Sigmoid colon (tissue), 6 donors: ENCODE measurements at regions not wholly inside any gene's neighbourhood (a gene's known extent, or its start where the extent isn't known, plus 50 kb on each side); places are given as distances from the start of the nearest gene placed in this dataset.
A peak's percentile ranks its signal among the peaks of the same experiment; 100 is the strongest.

Source experiments
- DNase-seq: peaks from one replicate; pipeline ENCODE4 v3.0.0-alpha.2; 2019
- H3K27ac ChIP-seq, 4 donors: fragments of 200-600 bp; sonication (generic); one replicate each; pipeline ENCODE4 v1.5.1; 2016 to 2019; ENCODE audit warnings: mild to moderate bottlenecking in 1 of 4
- H3K27me3 ChIP-seq, 3 donors: fragments of 200-600 bp; sonication (generic); one replicate each; pipeline ENCODE4 v1.5.1; 2019; ENCODE audit warnings: mild to moderate bottlenecking in 1 of 3
- H3K36me3 ChIP-seq, 4 donors: fragments of 200-600 bp; sonication (generic); one replicate each; pipeline ENCODE4 v1.5.1; 2016 to 2019
- H3K4me1 ChIP-seq, 4 donors: fragments of 200-600 bp; sonication (generic); one replicate each; pipeline ENCODE4 v1.5.1; 2017 to 2019
- H3K4me3 ChIP-seq, 4 donors: fragments of 200-600 bp; sonication (generic); one replicate each; pipeline ENCODE4 v1.5.1; 2017 to 2019; ENCODE audit warnings: mild to moderate bottlenecking in 2 of 4, moderate library complexity in 1 of 4
- H3K9me3 ChIP-seq, 4 donors: fragments of 200-600 bp in 3 of 4; sonication (generic) in 3 of 4; one replicate each; pipeline versions ENCODE4 v1.5.1 to v1.6.1; 2013 to 2019
- EP300 ChIP-seq, 4 donors: sonication (generic); formaldehyde crosslinking; IDR thresholded peaks; one replicate each; pipeline ENCODE4 v1.6.1; 2017; ENCODE audit warnings: antibody characterized with exemption in 4 of 4
- POLR2A ChIP-seq, 2 donors: fragments of 450-650 bp; IDR thresholded peaks; one replicate each; pipeline ENCODE4 v1.6.1; 2016; ENCODE audit warnings: antibody characterized with exemption in 2 of 2, mild to moderate bottlenecking in 2 of 2, moderate library complexity in 2 of 2
- POLR2AphosphoS5 ChIP-seq, 4 donors: sonication (generic); formaldehyde crosslinking; IDR thresholded peaks; one replicate each; pipeline ENCODE4 v1.6.1; 2017; ENCODE audit warnings: antibody characterized with exemption in 4 of 4
- WGBS, 2 donors: extraction: QIAGEN DNeasy Blood & Tissue Kit; methylation state at CpG; one replicate each; pipeline ENCODE4 v1.1.7; 2013; 5-methylcytosine and 5-hydroxymethylcytosine counted together
- intact Hi-C: fragments of 100-400 bp; cut with DNase I; formaldehyde crosslinking; loops from one replicate; pipeline ENCODE4 v1.15.1; 2023
- TF ChIP-seq, protein P1 (sequence below), 4 experiments: fragments of 450-650 bp in 3 of 4; fragments of 200-600 bp in 1 of 4; IDR thresholded peaks; one replicate each; pipeline ENCODE4 v1.5.1; 2016 to 2019; ENCODE audit warnings: antibody characterized with exemption in 4 of 4, mild to moderate bottlenecking in 3 of 4, moderate library complexity in 2 of 4
- donor health status: healthy with polysubstance abuse.
- donor health status: healthy.

- no peak overlapping the region for H3K27ac ChIP-seq
- intact Hi-C loops = no loop called here
- WGBS, 2 donors = 83 to 86% methylated on average over 9 of the region's 9 CpGs
- TF ChIP-seq, protein P1, sequence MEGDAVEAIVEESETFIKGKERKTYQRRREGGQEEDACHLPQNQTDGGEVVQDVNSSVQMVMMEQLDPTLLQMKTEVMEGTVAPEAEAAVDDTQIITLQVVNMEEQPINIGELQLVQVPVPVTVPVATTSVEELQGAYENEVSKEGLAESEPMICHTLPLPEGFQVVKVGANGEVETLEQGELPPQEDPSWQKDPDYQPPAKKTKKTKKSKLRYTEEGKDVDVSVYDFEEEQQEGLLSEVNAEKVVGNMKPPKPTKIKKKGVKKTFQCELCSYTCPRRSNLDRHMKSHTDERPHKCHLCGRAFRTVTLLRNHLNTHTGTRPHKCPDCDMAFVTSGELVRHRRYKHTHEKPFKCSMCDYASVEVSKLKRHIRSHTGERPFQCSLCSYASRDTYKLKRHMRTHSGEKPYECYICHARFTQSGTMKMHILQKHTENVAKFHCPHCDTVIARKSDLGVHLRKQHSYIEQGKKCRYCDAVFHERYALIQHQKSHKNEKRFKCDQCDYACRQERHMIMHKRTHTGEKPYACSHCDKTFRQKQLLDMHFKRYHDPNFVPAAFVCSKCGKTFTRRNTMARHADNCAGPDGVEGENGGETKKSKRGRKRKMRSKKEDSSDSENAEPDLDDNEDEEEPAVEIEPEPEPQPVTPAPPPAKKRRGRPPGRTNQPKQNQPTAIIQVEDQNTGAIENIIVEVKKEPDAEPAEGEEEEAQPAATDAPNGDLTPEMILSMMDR (IDR thresholded peaks at IDR 0.05) = no peak
- TF ChIP-seq POLR2A (IDR thresholded peaks at IDR 0.05) = no peak
- no peak for TF ChIP-seq POLR2AphosphoS5 (IDR thresholded peaks at IDR 0.05)
- TF ChIP-seq EP300 (IDR thresholded peaks at IDR 0.05) = no peak
- H3K4me1 ChIP-seq = peaks cover 0 to 31% (median 14%) of the 10 kb centered on the region in 4 donors
- DNase-seq = peak; percentile 32
- no peak overlapping the region for H3K4me3 ChIP-seq
- H3K36me3 ChIP-seq = no peaks in the 10 kb centered on the region
- H3K27me3 ChIP-seq = no peaks in the 10 kb centered on the region
- H3K9me3 ChIP-seq = no peaks in the 10 kb centered on the region
Measured at GRCh38 chr9:754150-754931, 87.2 kb upstream of the DMRT1 start.

DNA sequence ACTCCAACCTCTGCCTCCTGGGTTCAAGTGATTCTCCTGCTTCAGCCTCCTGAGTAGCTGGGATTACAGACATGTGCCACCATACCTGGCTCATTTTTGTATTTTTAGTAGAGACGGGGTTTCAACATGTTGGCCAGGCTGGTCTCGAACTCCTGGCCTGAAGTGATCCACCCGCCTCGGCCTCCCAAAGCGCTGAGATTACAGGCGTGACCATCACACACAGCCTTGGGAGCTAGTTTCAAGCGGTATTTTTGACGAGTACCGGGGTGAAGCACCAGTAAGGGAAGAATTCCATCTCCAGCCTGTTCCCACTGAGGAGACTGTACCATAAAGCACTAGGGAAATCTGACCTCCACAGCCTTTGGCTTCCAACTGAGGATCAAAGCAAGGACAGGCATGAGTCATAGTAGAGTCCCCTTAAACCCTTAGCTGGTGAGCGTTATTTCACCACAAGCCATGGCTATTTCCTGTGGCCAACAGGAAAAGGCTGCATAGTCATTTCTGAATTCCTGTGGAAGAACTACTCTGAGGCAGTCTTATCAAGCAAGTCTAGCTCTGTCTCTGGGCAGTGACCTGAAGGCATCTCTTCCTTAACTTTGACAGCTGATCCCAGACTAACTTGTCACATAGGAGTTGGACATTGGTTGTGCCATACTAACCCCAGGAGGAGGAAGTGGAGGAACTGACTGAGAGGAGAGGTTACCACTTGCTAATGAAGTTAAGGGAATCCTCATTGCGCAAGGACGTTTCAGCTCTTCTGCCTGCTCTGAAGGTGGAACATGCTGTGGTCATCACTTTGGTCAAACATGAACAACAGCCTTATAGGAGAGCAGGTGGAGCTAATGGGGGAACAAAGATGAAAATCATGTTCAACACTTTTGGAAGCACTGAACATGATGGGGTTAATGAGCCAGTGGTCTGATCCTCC lies 85.8 kb upstream of the DMRT1 start:
- TF ChIP-seq POLR2A (IDR thresholded peaks at IDR 0.05) (no peak), EP300 (IDR thresholded peaks at IDR 0.05) (no peak), POLR2AphosphoS5 (IDR thresholded peaks at IDR 0.05) (no peak)
- TF ChIP-seq, protein P1 (IDR thresholded peaks at IDR 0.05) = no peak
- Histone ChIP-seq H3K36me3 (no peaks in the 10 kb centered on the region), H3K9me3 (no peaks in the 10 kb centered on the region), H3K27me3 (no peaks in the 10 kb centered on the region), H3K4me1 (peaks cover 0 to 21% (median 14%) of the 10 kb centered on the region in 4 donors), H3K27ac (no peak overlapping the region), H3K4me3 (no peak overlapping the region)
- peak; percentile 37 for DNase-seq
- 79 to 86% methylated on average over 12 of the region's 12 CpGs for WGBS, 2 donors
- intact Hi-C loops = no loop called here

DNA sequence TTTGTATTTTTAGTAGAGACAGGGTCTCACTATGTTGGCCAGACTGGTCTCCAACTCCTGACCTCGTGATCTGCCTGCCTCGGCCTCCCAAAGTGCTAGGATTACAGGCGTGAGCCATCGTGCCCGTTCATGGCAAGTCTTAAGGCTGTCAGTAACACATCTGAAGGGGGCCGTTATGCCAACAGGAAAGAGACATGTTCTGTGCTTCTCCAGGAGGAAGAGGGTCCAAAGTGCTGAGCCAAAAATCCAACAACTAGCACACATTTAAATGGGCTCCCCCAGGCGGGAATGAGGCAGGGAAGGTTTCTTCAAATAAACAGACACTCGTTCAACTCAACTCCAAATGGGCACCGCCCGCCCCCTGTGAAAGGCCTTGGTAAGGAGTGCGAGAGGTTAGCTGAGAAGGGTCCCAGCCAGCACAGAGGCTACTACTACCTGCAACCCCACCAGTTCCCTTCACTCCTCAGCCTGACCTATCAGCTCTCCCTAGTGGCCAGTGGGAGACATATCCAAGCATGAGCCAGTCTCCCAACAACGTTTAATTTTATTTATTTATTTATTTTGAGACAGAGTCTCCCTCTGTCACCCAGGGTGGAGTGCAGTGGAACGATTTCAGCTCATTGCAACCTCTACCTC lies 84.1 kb upstream of the DMRT1 start:
- H3K27ac ChIP-seq = peak overlapping the region in 1 of 4 donors; percentile 0
- H3K27me3 ChIP-seq = no peaks in the 10 kb centered on the region
- H3K4me1 ChIP-seq = peaks cover 0 to 6% (median 4%) of the 10 kb centered on the region in 4 donors
- H3K36me3 ChIP-seq = no peaks in the 10 kb centered on the region
- intact Hi-C loops = no loop called here
- H3K9me3 ChIP-seq = no peaks in the 10 kb centered on the region
- H3K4me3 ChIP-seq = no peak overlapping the region
- DNase-seq = no peak
- TF ChIP-seq, protein P1 (IDR thresholded peaks at IDR 0.05) = peak; percentile 38 to 60 (median 47)
- no peak for TF ChIP-seq EP300 (IDR thresholded peaks at IDR 0.05)
- WGBS, 2 donors = 61 to 72% methylated on average over 13 of the region's 13 CpGs

DNA sequence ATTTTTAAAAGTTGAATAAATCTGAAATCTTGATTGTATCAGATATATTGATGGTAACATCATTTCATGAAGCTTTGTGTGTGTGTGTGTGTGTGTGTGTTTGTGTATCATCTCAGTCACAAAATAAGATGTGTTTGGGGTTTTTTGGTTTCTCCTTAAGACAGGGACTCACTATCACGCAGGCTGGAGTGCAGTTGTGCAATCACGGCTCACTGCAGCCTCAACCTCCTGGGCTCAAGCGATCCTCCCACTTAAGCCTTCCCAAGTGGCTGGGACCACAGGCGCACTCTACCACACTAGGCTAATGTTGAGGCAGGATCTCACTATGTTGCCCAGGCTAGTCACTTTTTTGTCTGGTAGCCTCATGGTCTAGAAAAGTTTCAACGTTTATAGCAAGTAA lies 83.4 kb upstream of the DMRT1 start:
- Histone ChIP-seq H3K36me3 (no peaks in the 10 kb centered on the region), H3K27ac (no peak overlapping the region), H3K4me1 (no peaks in the 10 kb centered on the region), H3K9me3 (no peaks in the 10 kb centered on the region), H3K4me3 (no peak overlapping the region), H3K27me3 (no peaks in the 10 kb centered on the region)
- DNase-seq = no peak
- 84 to 86% methylated on average over 5 of the region's 5 CpGs for WGBS, 2 donors
- intact Hi-C loops = no loop called here
- TF ChIP-seq POLR2AphosphoS5 (IDR thresholded peaks at IDR 0.05) = no peak
- TF ChIP-seq EP300 (IDR thresholded peaks at IDR 0.05) = no peak
- no peak for TF ChIP-seq POLR2A (IDR thresholded peaks at IDR 0.05)

- H3K27ac ChIP-seq = peak overlapping the region in 2 of 4 donors; percentile 30 to 34
- WGBS, 2 donors = 84 to 88% methylated on average over 8 of the region's 8 CpGs
- TF ChIP-seq POLR2A (IDR thresholded peaks at IDR 0.05) (no peak), EP300 (IDR thresholded peaks at IDR 0.05) (no peak), POLR2AphosphoS5 (IDR thresholded peaks at IDR 0.05) (no peak)
- TF ChIP-seq, protein P1 (IDR thresholded peaks at IDR 0.05) = no peak
- H3K27me3 ChIP-seq = no peaks in the 10 kb centered on the region
- intact Hi-C loops = no loop called here
- no peak overlapping the region for H3K4me3 ChIP-seq
- H3K4me1 ChIP-seq = no peaks in the 10 kb centered on the region
- H3K9me3 ChIP-seq = no peaks in the 10 kb centered on the region
- H3K36me3 ChIP-seq = no peaks in the 10 kb centered on the region
- DNase-seq = no peak
Measured at GRCh38 chr9:759541-759940, 82.0 kb upstream of the DMRT1 start.
